IMR-90 (cell line): ENCODE measurements at regions not wholly inside any gene's neighbourhood (a gene's known extent, or its start where the extent isn't known, plus 50 kb on each side); places are given as distances from the start of the nearest gene placed in this dataset.

ENCODE experiments used
- ATAC-seq: fragments of 200-7000 bp; cut with Tn5 transposase; 2 replicates; pipeline ENCODE4 v1.9.1; 2020; ENCODE audit warnings: low read depth, mild to moderate bottlenecking, moderate library complexity
- BruUV-seq: library from RNA; stranded (reverse); fragments of 400-500 nt; replicated peaks from 2 replicates; lab custom pipeline; 2021; lab: Mats Ljungman, UMichigan
- CTCF ChIA-PET: fragments of 300-600 bp; formaldehyde crosslinking; extraction: SDS; loops from one replicate; lab custom pipeline; 2021; ENCODE audit warnings: antibody characterized with exemption; lab: Yijun Ruan, JAX
- POLR2A ChIA-PET: fragments of 300-600 bp; sonication (Branson Sonifier 250); formaldehyde crosslinking; loops from one replicate; lab custom pipeline; 2022; ENCODE audit warnings: antibody characterized with exemption; ENCODE audit not compliant: unreplicated experiment; lab: Charles Lee
- DNase-seq: peaks from one replicate; pipeline ENCODE4 v3.0.0; 2013
- H2AFZ ChIP-seq: replicated peaks from 2 replicates; pipeline ENCODE3; 2013; ENCODE audit warnings: low read length, mild to moderate bottlenecking; ENCODE audit not compliant: poor library complexity
- H2AK5ac ChIP-seq: 2 replicates; pipeline ENCODE4 v1.6.1; 2013; ENCODE audit warnings: low read depth, low read length, inconsistent platforms
- H2AK9ac ChIP-seq: replicated peaks from 2 replicates; pipeline ENCODE3; 2013; ENCODE audit warnings: mild to moderate bottlenecking, low read depth, low read length, moderate library complexity; ENCODE audit not compliant: poor library complexity
- H2BK120ac ChIP-seq: 2 replicates; pipeline ENCODE4 v1.6.1; 2013; ENCODE audit warnings: low read depth, low read length, inconsistent platforms
- H2BK15ac ChIP-seq: 3 replicates; pipeline ENCODE4 v1.6.1; 2013; ENCODE audit warnings: low read depth, low read length, inconsistent platforms
- H2BK20ac ChIP-seq: 2 replicates; pipeline ENCODE4 v1.6.1; 2013; ENCODE audit warnings: low read depth, mild to moderate bottlenecking, inconsistent platforms, low read length, moderate library complexity
- H2BK5ac ChIP-seq: 2 replicates; pipeline ENCODE4 v1.6.1; 2013; ENCODE audit warnings: mild to moderate bottlenecking, low read depth, low read length, inconsistent platforms; ENCODE audit not compliant: poor library complexity, severe bottlenecking
- H3K14ac ChIP-seq: replicated peaks from 2 replicates; pipeline ENCODE4 v1.6.1; 2013; ENCODE audit warnings: low read depth, low read length, inconsistent platforms
- H3K18ac ChIP-seq: 2 replicates; pipeline ENCODE4 v1.6.1; 2013; ENCODE audit warnings: low read depth, low read length, control low read depth
- H3K23ac ChIP-seq: 2 replicates; pipeline ENCODE4 v1.6.1; 2013; ENCODE audit warnings: low read depth, low read length, inconsistent platforms
- H3K27ac ChIP-seq: 2 replicates; pipeline ENCODE4 v1.5.1; 2013; ENCODE audit warnings: mild to moderate bottlenecking, control low read depth, low read length; ENCODE audit not compliant: insufficient read depth
- H3K27me3 ChIP-seq: 2 replicates; pipeline ENCODE4 v1.6.1; 2013; ENCODE audit warnings: low read length; ENCODE audit not compliant: control insufficient read depth, insufficient read depth
- H3K36me3 ChIP-seq: 2 replicates; pipeline ENCODE4 v1.6.1; 2013; ENCODE audit warnings: low read length, mixed read lengths; ENCODE audit not compliant: control insufficient read depth, insufficient read depth
- H3K4ac ChIP-seq: 2 replicates; pipeline ENCODE4 v1.6.1; 2013; ENCODE audit warnings: low read depth, low read length, inconsistent platforms
- H3K4me1 ChIP-seq: 2 replicates; pipeline ENCODE4 v1.6.1; 2013; ENCODE audit warnings: low read length, mixed read lengths; ENCODE audit not compliant: control insufficient read depth, insufficient read depth
- H3K4me2 ChIP-seq: 2 replicates; pipeline ENCODE4 v1.6.1; 2013; ENCODE audit warnings: low read depth, mild to moderate bottlenecking, control low read depth, low read length, moderate library complexity
- H3K4me3 ChIP-seq: 2 replicates; pipeline ENCODE4 v1.5.1; 2013; ENCODE audit warnings: low read depth, mild to moderate bottlenecking, control low read depth, low read length, moderate library complexity; ENCODE audit not compliant: insufficient read depth
- H3K56ac ChIP-seq: 2 replicates; pipeline ENCODE4 v1.6.1; 2013; ENCODE audit warnings: low read length, inconsistent platforms; ENCODE audit not compliant: insufficient read depth; ENCODE audit errors: extremely low read depth
- H3K79me1 ChIP-seq, 2 experiments: 2 replicates each; pipeline ENCODE4 v1.6.1; 2013; ENCODE audit warnings: low read length in 2 of 2, inconsistent platforms in 1 of 2, low read depth in 1 of 2
- H3K9ac ChIP-seq: 2 replicates; pipeline ENCODE4 v1.6.1; 2013; ENCODE audit warnings: low read depth, low read length, control low read depth
- H3K9me1 ChIP-seq: 2 replicates; pipeline ENCODE4 v1.6.1; 2013; ENCODE audit warnings: low read length, inconsistent platforms; ENCODE audit not compliant: insufficient read depth
- H3K9me3 ChIP-seq: 2 replicates; pipeline ENCODE4 v1.6.1; 2013; ENCODE audit warnings: low read length; ENCODE audit not compliant: control insufficient read depth, insufficient read depth
- H4K20me1 ChIP-seq: 2 replicates; pipeline ENCODE4 v1.6.1; 2013; ENCODE audit warnings: low read length, inconsistent platforms; ENCODE audit not compliant: insufficient read depth
- H4K5ac ChIP-seq: 2 replicates; pipeline ENCODE4 v1.6.1; 2013; ENCODE audit warnings: mild to moderate bottlenecking, low read depth, low read length, control low read depth
- H4K8ac ChIP-seq, 2 experiments: 2 replicates each; pipeline ENCODE4 v1.6.1; 2013; ENCODE audit warnings: low read depth in 2 of 2, low read length in 2 of 2, control low read depth in 1 of 2, inconsistent platforms in 1 of 2
- H4K91ac ChIP-seq: 2 replicates; pipeline ENCODE4 v1.6.1; 2013; ENCODE audit warnings: low read depth, low read length, inconsistent platforms; ENCODE audit not compliant: insufficient read depth
- BHLHE40 ChIP-seq: fragments of 150-350 bp; IDR thresholded peaks from 2 replicates; pipeline ENCODE4 v1.6.1; 2016; ENCODE audit warnings: mild to moderate bottlenecking, low read depth, low read length
- CEBPB ChIP-seq: IDR thresholded peaks from 2 replicates; pipeline ENCODE4 v1.6.1; 2012; ENCODE audit warnings: low read depth, low read length, improper control_type of control experiment
- CHD1 ChIP-seq: IDR thresholded peaks from 2 replicates; pipeline ENCODE4 v1.6.1; 2012; ENCODE audit warnings: low read depth, low read length, improper control_type of control experiment
- FOS ChIP-seq: fragments of 150-350 bp; IDR thresholded peaks from 2 replicates; pipeline ENCODE4 v1.6.1; 2016; ENCODE audit warnings: low read depth, low read length
- MAFK ChIP-seq: IDR thresholded peaks from 2 replicates; pipeline ENCODE4 v1.6.1; 2012; ENCODE audit warnings: low read depth, low read length, improper control_type of control experiment
- MAZ ChIP-seq: IDR thresholded peaks from 2 replicates; pipeline ENCODE4 v1.6.1; 2012; ENCODE audit warnings: low read depth, mild to moderate bottlenecking, low read length, improper control_type of control experiment, moderate library complexity, borderline replicate concordance
- MXI1 ChIP-seq: IDR thresholded peaks from 2 replicates; pipeline ENCODE4 v1.6.1; 2012; ENCODE audit warnings: low read depth, mild to moderate bottlenecking, low read length, moderate library complexity, borderline replicate concordance
- NFE2L2 ChIP-seq: fragments of 150-350 bp; IDR thresholded peaks from 2 replicates; pipeline ENCODE4 v1.6.1; 2016; ENCODE audit warnings: low read depth, mild to moderate bottlenecking, low read length
- POLR2A ChIP-seq: IDR thresholded peaks from 2 replicates; pipeline ENCODE4 v1.6.1; 2012; ENCODE audit warnings: mild to moderate bottlenecking, low read depth, low read length
- RAD21 ChIP-seq: IDR thresholded peaks from 2 replicates; pipeline ENCODE4 v1.6.1; 2012; ENCODE audit warnings: low read length, improper control_type of control experiment
- RCOR1 ChIP-seq: IDR thresholded peaks from 2 replicates; pipeline ENCODE4 v1.6.1; 2012; ENCODE audit warnings: mild to moderate bottlenecking, low read length, improper control_type of control experiment; ENCODE audit not compliant: insufficient replicate concordance
- RFX5 ChIP-seq: IDR thresholded peaks from 2 replicates; pipeline ENCODE4 v1.8.0; 2012; ENCODE audit warnings: low read depth, mild to moderate bottlenecking, low read length, moderate library complexity
- SMC3 ChIP-seq: fragments of 150-350 bp; IDR thresholded peaks from 2 replicates; pipeline ENCODE4 v1.6.1; 2016; ENCODE audit warnings: low read depth, mild to moderate bottlenecking, antibody characterized with exemption, low read length, moderate library complexity
- dilution Hi-C: fragments of 300-500 bp; cut with HindIII; formaldehyde crosslinking; loops from one replicate; pipeline ENCODE4 v1.14.3; 2018; ENCODE audit warnings: low sequenced_read_pairs; ENCODE audit not compliant: unreplicated experiment
- in situ Hi-C: fragments of 300-500 bp; cut with MboI; formaldehyde crosslinking; loops from 3 replicates; pipeline ENCODE4 v1.14.3; 2019; ENCODE audit warnings: low sequenced_read_pairs, inconsistent platforms, mixed read lengths
- intact Hi-C: fragments of 100-400 bp; cut with micrococcal nuclease; formaldehyde crosslinking; loops from 2 replicates; pipeline ENCODE4 v1.10.0; 2022
- TF ChIP-seq, protein P1 (sequence below): fragments of 150-350 bp; IDR thresholded peaks from 2 replicates; pipeline ENCODE4 v1.6.1; 2016; ENCODE audit warnings: low read depth, mild to moderate bottlenecking, low read length, moderate library complexity, borderline replicate concordance
- TF ChIP-seq, protein P2 (sequence below): fragments of 150-350 bp; IDR thresholded peaks from 2 replicates; pipeline ENCODE4 v1.6.1; 2017; ENCODE audit warnings: mild to moderate bottlenecking, antibody characterized with exemption, low read length, low read depth
- TF ChIP-seq, protein P3 (sequence below): conservative IDR thresholded peaks from 2 replicates; pipeline ENCODE4 v1.5.1; 2012; ENCODE audit warnings: mild to moderate bottlenecking, low read depth, low read length, improper control_type of control experiment

DNA sequence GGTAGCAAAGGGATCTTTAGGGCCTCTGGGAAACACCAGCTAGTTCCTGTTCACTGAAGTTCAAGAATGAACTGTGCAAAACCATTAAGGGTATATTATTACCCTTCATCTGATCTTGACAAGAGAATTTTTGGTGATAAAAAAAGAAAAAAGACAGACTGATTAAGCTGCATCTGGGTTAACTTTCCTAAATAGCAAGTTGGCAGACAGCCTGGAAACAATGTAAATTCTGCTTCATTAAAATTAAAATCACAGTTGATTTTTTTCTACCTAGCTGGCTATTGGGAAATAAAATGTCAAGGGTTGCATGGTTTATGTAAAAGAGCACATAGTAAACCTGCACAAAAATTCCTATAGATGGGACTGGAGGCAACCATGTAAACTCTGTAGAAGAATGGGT lies 126.6 kb upstream of the PRKD1 start:
- no peak overlapping the region for H3K9ac ChIP-seq
- dilution Hi-C loops, result no loop called here
- no peaks in the 10 kb centered on the region for H3K79me1 ChIP-seq
- no peak overlapping the region for H3K23ac ChIP-seq
- H2AK9ac ChIP-seq, result no peak overlapping the region
- no peaks in the 10 kb centered on the region for H3K4me1 ChIP-seq
- H4K91ac ChIP-seq, result no peak overlapping the region
- no peak overlapping the region for H2BK20ac ChIP-seq
- H4K5ac ChIP-seq, result no peak overlapping the region
- H2BK15ac ChIP-seq, result no peak overlapping the region
- H2BK120ac ChIP-seq, result no peak overlapping the region
- no peaks in the 10 kb centered on the region for H3K27me3 ChIP-seq
- BruUV-seq, result no TSS peak
- no peak overlapping the region for H3K27ac ChIP-seq
- H3K36me3 ChIP-seq, result no peaks in the 10 kb centered on the region
- H3K14ac ChIP-seq, result no peak overlapping the region
- no peak overlapping the region for H2AK5ac ChIP-seq
- no peak overlapping the region for H3K56ac ChIP-seq
- H4K20me1 ChIP-seq, result no peaks in the 10 kb centered on the region
- ATAC-seq (no peak), DNase-seq (no peak)
- no peaks in the 10 kb centered on the region for H3K9me3 ChIP-seq
- H3K4me3 ChIP-seq, result no peak overlapping the region
- ChIA-PET POLR2A (no interaction called here), CTCF (no interaction called here)
- no peak overlapping the region for H2AFZ ChIP-seq
- no peaks in the 10 kb centered on the region for H3K9me1 ChIP-seq
- TF ChIP-seq POLR2A (no peak), CHD1 (no peak), MAZ (no peak), CEBPB (no peak), RCOR1 (no peak), RAD21 (no peak), FOS (no peak), NFE2L2 (no peak), BHLHE40 (no peak), MXI1 (no peak), RFX5 (no peak), SMC3 (no peak), MAFK (no peak)
- TF ChIP-seq, protein P1, sequence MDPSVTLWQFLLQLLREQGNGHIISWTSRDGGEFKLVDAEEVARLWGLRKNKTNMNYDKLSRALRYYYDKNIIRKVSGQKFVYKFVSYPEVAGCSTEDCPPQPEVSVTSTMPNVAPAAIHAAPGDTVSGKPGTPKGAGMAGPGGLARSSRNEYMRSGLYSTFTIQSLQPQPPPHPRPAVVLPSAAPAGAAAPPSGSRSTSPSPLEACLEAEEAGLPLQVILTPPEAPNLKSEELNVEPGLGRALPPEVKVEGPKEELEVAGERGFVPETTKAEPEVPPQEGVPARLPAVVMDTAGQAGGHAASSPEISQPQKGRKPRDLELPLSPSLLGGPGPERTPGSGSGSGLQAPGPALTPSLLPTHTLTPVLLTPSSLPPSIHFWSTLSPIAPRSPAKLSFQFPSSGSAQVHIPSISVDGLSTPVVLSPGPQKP, result no peak
- TF ChIP-seq, protein P2, sequence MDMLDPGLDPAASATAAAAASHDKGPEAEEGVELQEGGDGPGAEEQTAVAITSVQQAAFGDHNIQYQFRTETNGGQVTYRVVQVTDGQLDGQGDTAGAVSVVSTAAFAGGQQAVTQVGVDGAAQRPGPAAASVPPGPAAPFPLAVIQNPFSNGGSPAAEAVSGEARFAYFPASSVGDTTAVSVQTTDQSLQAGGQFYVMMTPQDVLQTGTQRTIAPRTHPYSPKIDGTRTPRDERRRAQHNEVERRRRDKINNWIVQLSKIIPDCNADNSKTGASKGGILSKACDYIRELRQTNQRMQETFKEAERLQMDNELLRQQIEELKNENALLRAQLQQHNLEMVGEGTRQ, result no peak
- TF ChIP-seq, protein P3, sequence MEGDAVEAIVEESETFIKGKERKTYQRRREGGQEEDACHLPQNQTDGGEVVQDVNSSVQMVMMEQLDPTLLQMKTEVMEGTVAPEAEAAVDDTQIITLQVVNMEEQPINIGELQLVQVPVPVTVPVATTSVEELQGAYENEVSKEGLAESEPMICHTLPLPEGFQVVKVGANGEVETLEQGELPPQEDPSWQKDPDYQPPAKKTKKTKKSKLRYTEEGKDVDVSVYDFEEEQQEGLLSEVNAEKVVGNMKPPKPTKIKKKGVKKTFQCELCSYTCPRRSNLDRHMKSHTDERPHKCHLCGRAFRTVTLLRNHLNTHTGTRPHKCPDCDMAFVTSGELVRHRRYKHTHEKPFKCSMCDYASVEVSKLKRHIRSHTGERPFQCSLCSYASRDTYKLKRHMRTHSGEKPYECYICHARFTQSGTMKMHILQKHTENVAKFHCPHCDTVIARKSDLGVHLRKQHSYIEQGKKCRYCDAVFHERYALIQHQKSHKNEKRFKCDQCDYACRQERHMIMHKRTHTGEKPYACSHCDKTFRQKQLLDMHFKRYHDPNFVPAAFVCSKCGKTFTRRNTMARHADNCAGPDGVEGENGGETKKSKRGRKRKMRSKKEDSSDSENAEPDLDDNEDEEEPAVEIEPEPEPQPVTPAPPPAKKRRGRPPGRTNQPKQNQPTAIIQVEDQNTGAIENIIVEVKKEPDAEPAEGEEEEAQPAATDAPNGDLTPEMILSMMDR, result no peak
- H4K8ac ChIP-seq, result no peak overlapping the region
- no peak overlapping the region for H3K18ac ChIP-seq
- intact Hi-C loops, result no loop called here
- no peak overlapping the region for H3K4me2 ChIP-seq
- no peak overlapping the region for H2BK5ac ChIP-seq
- no peak overlapping the region for H3K4ac ChIP-seq
- in situ Hi-C loops, result no loop called here
